GM21381 (cell line): ENCODE measurements at regions not wholly inside any gene's neighbourhood (a gene's known extent, or its start where the extent isn't known, plus 50 kb on each side); places are given as distances from the start of the nearest gene placed in this dataset.

Experiments used
- ATAC-seq: cut with Tn5 transposase; IDR thresholded peaks from one replicate; pipeline ENCODE4 v1.9.1; 2021; ENCODE audit warnings: mild to moderate bottlenecking, moderate library complexity; ENCODE audit not compliant: unreplicated experiment

DNA sequence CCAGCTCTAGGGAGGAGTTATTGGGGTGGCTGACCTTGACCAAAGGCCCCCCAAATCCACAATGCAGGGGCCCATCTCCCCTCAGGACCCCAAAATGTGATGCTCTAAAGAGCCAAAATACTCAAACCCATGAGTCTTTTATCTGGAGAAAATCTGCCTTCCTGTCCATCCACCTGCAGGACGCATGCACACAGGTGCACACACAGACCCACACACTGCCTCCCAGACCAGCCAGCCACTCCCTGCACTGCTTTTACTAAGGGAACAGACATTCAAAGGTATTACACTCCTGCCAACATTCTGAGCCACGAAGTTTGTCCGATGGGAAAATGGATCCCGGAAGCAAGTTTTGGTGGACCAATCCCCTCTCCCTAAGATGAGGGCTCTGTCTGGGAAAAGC, 76.1 kb upstream of the CDH5 start:
- ATAC-seq = no peak

DNA sequence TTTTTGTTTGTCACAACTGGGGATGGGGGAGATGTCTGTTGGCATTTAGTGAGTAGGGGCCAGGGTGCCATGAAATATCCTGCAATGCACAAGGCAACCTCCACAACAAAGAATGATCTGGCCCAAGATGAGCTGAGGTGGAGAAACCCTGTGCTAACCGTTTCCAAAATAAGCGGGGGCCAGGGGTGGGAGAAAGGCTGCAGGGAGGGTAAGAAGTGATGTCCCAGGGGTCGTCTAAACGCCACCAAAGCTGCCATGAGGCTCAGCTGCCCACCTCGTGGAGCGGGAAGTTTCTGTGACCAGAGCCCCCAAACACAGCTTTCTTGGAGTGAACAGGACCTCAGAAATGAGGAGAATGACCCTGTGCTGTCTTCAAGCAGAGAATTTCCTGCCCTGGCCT, 76.5 kb upstream of the CDH5 start:
- no peak for ATAC-seq

DNA sequence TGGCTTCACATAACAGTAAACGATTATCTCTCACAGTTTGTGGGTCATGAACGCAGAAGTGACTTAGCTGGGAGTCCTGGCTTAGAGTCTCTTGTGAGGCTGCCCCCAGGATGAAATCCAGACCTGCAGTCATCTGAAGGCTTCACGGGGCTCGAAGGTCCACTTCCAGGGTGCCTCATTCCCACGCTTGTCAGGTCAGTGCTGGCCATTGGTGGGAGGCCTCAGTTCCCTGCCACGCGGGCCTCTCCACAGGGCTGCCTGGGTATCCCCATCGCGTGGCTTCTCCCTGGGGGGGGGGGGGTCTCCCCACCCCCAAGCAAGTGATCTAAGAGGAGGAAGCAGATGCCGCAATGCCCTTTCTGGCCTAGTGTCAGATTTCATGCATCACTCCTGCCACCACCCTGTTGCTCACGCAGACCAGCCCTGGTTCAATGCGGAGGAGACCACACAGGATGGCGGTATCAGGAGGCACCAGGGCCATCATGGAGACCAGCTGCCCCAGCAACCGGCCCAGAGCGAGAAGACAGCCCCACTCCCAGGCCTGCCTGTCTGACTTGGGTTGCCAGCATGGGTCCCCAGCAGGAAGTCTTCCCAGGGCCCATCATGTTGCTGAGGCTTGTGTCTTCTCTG, 77.3 kb upstream of the CDH5 start:
- ATAC-seq = no peak

DNA sequence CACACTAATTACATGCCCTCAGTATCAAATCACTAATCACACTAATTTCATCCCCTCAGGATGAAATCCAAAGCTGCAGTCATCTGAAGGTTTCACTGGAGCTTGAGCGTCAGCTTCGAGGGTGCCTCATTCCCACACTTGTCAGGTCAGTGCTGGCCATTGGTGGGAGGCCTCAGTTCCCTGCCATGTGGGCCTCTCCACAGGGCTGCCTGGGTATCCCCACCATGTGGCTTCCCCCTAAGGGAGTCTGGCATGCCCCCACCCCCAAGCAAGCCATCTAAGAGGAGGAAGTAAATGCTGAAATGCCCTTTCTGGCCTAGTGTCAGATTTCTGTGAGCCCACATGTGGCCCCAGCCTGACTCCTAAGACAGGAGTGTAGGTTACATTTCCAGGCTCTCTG, 78.6 kb upstream of the CDH5 start:
- no peak for ATAC-seq

DNA sequence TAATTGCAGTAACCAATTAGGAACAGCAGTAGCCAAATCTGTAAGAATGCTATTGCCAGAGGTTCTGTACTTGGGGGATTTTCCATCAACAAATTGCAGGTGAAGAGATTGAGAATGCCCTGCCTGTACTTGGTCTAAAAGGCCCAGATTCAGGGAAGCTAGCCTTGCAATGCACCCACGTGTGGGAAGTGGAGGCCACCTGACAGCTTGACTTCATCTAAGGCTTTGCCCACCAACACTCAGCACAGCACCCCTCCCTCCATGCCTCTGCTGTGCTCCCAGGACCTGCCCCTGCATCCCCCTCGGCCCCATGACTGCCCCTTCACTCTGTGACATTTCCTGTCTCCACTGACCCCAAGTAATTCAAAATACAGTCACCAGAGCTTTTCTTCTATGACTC, 79.1 kb upstream of the CDH5 start:
- no peak for ATAC-seq

DNA sequence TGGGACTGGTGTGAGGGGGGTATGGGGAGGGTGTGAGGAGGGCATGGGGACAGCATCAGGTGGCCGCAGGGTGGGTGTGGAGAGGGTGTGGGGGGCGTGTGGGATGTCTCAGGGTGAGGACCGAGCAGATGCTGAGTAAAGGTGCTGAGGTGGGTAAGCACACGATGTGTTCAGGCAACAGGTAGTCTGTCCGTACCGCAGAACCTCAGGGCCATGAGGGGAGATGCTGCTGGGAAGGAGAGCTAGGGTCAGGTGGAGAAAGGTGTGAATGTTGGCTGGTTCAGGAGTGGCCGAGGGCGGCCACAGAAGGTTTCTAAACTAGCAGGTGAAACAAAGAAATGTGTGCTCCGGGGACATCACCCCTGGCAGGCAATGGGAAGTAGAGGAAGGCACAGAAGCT, 80.0 kb upstream of the CDH5 start:
- no peak for ATAC-seq

DNA sequence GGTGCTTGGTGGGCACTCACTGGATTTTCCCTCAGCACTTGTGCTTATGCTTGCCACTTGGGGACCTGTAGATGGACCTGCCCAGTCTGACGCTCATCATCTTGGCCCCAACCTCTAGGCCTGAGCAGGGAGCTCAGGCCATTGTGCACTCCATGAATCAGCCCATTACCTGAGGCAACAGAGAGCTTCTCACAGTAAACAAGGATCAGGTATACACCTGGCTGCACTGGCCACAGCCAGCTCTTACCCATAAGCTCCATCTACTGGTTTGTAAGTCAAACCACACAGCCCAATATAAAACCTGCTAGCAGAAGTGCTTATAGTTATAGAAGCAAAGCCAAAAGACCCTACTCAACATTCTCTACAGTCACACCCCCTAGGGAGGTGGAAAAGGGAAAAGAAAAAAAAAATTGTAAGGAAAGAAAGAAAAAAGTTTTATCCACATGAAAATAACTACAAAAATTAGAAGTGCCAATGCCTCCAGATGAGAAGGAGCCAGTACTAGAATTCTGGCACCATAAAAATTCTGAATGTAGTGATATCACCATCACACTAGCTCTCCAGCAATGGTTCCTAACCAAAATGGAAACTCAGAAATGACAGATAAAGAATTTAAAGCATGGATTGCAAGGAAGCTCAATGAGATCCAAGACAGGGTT, 87.8 kb upstream of the CDH5 start:
- no peak for ATAC-seq

DNA sequence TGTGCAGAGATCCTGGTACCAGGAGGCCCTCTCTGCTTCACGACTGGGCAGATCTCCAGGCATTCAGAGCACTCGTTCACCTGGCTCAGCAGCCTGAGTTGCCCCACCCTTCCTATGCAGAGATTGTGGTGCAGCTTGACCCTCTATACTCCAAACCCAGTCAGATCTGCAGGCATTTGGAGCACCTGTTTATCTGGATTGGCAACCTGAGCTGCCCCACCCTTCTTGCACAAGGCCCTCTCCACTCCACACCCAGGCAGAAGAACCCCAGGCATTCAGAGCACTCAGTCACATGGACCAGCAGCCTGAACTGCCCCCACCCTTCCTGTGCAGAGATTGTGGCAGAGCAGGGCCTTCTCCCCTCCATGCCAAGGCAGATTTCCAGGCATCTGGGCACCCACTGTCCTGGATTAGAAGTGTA, 88.4 kb upstream of the CDH5 start:
- no peak for ATAC-seq

DNA sequence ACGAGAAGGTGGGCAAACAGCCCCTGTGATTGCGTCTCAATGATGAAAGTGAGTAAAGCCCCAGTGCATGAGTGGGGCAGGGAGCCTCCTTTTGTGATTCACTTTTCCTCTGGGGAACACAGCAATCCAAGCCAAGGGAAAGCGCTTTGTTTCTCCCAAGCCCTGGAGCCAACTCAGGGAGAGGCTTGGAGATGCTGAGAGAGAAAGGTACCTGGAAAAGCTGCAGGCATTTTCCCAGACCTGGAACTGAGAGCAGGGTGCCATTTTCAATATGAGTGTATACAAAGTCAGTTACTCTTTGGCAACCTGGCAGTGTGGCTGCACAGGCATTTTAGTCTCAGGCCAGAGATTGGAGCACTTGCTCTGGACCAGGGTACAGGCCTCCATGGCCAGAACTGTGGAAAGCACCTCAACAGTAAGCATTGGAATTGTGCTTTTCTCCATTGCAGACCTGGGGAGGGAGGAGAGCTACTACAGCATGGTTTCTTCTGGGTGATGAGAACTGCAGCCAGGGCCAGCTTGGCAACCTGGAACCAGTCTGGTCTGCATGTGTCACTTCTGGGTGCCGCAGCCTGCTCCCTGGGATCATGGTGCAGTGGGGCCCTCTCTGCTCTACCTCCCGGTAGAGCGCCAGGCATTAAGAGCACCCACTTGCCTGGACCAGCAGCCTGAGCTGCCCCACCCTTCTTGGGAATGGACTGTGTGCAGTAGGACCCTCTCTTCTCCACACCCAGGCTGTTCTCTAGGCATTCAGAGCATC, 89.0 kb upstream of the CDH5 start:
- ATAC-seq = no peak

DNA sequence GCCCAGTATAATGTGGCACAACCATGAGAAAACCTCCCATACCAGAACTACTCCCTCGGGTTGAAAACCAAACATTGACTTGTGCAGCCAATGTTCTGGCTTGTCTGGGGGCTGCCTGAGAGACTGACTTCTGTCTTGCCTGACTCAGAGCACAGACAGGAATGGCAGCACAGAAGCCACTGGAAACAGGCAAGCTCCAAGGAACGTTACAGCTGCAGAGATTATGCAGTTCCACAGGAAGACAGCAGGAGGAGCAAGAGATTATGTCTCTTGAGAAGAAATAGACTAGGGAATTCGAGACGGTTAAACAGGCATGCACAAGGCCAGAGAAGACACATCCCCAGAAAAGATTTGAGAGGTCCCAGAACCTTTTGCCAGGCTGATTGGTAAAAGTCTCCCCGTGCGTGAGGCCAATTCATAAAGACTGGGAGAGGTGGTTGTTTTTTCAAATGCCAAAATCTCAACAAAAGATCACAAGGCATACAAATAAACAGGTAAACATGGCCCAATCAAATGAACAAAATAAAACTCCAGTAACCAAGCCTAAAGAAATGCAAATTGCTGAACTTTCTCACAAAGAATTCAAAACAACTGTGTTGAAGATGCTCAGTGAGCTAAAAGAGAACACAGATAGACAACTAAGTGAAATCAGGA, 90.6 kb upstream of the CDH5 start:
- no peak for ATAC-seq

DNA sequence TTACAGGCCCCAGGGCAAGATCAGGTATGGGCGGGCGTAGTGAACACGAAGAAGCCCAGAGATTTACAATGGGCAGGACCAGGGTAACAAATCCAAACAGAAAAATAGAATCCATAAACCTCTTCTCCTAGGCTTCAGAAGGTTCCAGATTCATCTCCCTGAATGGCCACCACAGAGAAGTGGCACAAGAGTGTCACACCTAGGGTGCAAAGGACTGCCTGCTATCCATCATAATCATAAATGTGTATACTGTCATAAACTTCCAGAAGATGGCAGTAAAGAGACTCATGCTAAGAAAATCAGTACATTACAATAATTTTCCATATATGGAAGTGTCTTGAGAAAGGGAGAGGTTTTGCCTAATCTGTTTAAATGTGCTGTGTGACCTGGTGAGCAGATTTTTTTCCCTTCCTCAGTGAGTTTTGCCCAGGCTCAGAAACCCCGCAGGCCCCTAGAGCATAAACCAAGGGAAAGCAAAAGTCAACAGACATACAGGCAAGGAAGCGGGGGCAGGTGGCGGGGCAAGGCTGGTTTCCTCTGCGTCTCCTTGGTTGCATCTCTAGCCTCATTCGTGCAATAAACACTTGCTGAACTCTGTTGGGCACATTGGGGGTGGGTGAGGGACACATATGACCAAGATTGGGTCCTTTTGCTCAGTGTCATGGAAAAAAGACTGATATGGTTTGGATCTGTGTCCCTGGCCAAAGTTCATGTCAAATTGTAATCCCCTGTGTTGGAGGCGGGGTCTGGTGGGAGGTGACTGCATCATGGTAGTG, 92.0 kb upstream of the CDH5 start:
- ATAC-seq = no peak

DNA sequence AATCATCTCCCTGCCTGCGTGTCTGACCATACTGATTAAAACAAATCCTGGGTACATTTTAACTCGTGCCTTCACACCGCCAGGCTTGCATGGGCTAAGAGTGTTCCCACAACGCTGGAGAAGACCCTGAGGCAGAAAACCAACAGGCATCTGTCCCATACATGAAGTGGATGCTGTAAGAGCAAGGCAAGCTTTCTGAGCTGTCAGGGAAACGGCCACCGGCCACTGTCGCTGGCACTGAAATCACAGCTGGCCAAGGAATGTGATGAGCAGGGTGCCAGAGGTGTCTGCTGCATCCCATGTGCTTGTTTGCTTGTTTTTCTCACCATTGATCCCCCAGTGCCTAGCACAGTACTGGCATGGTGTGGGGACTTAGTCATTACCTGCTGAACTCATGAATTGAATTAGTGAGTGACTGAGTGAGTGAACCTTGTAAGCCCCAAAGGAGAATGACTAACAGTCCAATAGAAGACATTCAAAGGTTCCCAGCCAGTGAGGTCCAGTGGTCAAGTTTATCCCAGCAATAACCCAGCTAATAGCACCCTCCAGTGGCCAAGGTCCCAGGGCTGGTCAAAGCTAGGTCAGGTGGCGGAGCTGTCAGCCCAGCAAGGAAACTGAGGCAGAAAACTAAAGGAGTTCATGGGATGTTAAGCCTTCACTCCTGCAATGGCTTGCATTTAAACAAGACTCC, 92.7 kb upstream of the CDH5 start:
- ATAC-seq = no peak

DNA sequence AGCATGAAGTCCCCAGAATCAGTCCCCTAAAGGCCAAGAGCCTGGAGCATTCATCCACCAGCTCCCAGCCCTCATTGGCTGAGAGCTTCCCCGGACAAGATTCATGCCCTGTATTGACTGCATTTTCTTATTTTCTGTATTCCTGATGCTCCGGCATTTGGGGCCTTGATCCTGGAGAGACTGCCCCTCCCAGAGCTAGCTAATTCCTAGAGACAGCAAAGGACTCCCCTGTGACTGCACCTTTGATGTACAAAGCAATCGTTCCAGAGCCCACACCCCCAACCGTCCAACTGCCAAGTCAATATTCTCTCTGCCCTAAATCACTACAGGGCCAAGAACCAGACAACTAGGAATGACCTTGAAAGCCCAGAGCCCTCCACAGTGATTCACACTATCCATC, 93.4 kb upstream of the CDH5 start:
- no peak for ATAC-seq

DNA sequence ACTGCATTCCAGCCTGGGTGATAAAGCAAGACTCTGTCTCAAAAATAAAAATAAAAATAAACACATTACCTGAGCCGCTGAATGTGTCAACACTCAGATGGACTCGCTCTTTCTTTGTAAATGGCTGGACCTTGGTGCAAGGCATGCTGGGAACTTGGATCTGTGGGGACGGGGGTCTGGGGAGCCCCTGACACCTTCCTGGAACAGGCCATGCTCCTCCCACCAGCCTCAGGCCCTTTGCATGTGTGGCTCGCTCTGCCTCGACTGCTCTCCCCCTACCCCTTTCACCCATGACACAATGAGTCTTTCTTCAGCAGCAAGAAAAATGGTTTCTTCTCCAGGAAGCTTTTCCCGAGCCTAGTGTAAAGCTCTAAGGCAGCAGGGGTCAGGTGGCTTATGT, 94.0 kb upstream of the CDH5 start:
- ATAC-seq = no peak

DNA sequence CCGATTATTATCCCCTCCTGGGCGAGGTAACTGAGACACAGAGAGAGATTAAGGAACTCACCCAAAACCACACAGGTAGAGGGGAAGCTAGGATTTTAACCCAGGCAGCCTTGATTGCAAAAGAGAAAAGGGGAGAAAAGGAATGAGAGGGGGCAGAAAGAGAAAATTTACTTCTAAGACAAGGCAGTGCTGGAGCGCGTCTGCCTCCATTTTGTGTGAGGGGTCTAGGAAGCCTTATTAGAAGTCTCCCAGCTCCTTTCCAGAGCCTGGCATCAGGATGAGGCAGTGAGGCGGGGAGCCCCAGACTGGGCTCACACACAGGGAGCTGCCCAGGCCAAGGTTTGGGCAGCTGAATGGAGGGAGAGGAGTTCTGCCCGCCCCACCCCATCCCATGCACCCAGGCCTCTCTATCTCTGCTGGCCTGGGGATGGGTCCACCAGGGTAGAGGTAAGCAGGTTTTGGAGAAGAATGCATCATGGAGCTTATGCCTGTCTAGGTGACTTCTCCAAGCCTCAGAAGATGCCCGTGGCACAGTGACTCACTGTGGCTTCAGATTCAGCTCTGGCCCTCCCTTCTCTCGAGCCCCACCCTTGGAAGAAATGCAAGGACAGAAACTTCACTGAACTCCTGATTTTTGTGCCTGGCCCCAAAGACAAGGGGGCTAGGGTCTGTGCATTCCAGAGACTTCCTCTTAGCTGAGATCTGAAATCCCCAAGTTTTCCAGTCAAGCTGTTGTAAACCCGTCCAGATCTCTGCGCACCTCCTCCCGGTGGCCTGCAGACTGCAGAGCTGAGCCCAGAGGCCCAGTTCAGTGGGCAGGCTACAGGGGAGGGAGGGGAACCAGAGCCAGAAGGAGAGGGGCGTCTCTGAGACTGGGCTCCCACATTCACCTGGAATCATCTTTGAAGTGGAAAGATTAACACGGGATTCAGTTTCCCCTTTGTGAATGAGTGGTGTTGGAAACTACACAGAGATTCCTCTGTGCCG, 95.1 kb upstream of the CDH5 start:
- ATAC-seq = no peak

DNA sequence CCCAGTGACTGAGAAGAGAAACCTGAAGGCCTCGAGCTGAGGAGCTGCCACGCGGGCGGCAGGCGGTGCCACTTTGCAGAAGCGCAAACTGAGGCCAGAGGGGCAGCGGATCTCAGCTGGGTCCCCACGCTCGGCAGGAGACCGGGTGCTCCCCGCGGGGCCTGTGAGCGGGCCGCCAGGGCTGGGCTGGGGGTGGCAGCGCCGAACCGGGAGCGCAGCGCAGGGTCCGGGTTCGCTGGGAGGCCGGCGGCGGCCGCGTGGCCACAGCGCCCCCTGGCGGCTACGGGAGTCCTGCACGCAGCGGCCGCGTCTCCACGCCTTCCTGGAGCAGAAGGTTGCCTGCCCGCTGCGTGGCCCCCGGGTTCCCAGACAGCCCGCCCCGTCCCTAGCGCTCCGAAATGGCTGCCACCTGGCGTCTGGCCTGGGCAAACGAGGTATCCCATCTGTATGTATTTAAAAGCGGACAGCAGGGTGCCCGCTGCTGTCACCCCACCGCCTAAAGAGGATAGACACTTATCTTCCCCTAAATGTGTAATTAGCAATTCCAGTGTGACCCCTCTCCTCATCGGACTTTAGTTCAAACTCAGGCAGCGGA, 96.1 kb upstream of the CDH5 start:
- ATAC-seq = no peak

DNA sequence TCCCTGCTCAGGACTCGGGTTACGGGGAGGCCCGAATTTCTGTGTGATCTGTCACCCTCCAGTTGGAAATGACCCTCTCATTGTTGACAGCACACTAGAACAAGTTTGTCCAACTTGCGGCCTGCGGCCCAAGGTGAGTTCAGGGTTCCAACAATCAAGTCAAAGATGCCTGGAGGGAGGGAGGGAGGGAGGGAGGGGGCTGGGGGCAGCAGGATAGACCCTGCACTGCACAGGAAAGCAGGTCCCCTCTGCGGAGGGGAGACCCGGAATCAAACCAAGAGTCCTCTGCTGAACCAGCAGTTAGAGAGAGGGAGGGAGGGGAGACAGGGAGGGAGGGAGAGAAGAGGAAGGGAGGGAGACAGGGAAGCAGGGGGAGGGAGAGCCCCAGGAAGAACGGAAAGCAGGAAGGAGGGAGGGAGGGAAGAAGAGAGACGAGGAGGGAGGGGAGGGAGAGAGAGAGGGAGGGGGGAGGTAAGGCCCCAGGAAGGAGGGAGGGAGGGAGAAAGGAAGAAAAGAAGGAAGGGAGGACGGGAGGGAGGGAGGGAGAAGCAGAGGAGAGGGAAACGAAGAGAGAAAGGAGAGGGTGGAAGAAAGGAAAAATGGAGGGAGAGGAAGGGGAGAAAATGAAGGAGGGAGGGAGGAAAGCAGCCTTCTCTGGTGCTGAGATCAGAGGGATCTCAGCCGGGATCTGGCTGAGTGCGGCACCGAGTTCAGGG, 96.7 kb upstream of the CDH5 start:
- no peak for ATAC-seq

DNA sequence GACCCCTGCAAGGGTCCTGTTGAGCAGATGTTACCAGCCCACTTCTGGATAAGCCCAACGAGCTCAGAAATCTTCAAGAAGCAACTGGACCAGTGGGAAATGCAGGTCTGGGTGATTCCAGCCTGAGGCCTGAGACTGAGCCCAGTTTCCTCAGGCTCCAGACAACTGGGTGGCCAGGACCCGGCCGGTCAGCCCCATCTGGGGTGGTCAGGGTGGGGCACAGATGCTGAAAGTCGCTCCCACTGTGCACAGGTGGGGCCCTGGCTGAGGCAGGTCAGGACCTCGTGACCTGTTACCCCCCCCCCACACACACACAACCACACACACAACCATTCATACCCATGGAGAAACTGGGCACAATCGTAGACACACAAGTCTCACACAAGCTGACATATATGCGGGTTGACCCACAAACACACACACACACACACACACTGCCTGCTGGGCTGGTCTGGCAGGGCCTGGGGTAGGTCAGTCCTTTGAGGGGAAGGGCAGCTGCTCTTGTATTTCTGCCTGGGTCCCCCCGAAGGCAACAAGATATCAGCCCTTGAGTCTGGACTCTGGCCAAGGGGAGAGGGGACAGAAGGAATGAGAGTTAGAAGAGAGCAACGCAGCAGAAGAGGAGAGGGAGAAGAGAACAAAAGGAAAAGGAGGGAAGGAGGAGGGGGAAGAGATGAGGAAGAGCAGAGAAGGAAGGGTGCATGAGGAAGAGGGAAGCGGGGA, 99.0 kb upstream of the CDH5 start:
- no peak for ATAC-seq
